HPDE6-E6E7 (cell line): ENCODE measurements at regions not wholly inside any gene's neighbourhood (a gene's known extent, or its start where the extent isn't known, plus 50 kb on each side); places are given as distances from the start of the nearest gene placed in this dataset.
"Not testable (repeated sequence)": the region's sequence is repeated elsewhere in the genome, so short reads cannot be mapped to it uniquely, and the experiment has no call there.

Experiments
- DNase-seq: peaks from one replicate; pipeline ENCODE4 v3.0.0; 2011; ENCODE audit warnings: missing footprints; ENCODE audit errors: extremely low spot score

- DNase-seq, result no peak
Measured at GRCh38 chr17:21517538-21518293, 141.6 kb downstream of the KCNJ12 start.

DNA sequence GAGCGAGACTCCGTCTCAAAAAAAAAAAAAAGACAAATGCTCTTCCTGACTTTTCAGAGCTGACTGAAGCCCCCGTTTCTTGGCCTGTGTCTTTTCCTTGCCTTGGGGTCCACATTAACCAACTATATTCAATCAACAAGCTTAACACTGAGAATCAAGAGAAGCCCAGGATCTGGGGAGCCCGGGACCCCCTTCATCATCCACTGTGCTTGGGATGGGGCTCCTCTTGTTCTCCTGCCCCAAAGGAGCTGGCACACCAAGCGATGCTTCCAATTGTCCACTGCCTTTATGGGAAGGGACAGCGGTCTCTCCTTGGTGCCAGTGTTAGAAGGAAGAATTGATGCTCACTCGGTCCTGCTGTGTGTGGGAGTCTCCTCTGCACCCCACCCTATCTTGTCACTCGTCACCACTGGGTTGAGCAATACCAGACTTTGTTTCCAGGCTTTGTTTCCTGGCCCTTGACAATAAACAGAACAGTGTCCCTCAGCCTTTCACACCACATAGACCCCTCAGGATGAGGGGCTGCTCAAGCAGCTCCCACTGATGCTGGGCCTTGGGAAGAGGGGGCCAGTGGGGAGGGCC lies 146.7 kb downstream of the KCNJ12 start:
- DNase-seq, result no peak

GRCh38 chr17:21523497-21524210 lies 147.5 kb downstream of the KCNJ12 start:
- DNase-seq, result no peak

DNA sequence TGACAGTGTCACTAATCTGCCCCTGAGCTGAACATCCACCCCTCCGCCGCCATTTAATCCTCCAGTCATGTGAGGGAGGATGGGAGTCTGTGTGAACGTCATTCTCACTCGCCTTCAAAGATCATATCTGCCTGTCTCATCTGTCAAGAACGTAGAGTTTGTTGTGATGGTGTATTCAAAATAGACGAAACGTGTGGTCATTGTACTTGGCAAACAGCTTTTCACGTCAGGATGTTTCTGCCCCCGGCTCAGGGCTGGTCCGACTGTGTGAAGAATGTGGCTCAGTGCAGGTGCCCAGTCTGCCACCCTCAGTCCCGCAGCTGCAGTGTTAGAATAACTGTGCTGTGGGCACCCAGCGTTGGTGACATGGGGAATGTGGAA lies 148.0 kb downstream of the KCNJ12 start:
- DNase-seq, result no peak

DNA sequence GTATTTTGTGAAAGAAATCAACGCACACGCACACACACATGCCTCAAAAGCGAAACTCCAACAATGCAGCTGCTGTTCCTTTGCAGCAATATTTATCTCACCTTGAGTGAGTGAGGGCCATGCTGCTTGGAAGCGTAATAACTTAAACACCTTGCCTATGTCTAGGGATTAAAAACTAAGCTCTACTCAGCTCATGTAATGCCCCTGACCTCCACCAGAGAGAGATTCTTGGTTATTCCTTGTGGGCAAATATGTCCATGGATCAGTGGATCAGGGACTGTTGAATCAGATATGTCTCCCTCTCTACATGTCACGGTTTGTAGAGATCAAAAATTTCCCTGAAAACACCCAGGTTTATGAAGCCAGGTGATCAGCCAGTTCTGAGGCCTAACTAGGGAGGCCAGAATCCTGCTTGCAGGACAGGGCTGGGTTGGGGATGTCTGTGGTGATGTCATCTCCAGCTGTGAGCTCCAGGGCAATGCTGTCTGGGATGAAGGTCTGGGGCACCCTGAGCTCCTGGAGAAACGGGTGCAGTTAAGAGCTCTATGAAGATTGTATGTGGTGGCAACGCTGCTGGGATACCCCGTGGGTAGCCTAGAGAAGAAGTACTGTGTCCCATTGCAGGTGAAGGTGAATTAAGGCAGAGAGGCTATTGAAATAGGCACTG lies 149.4 kb downstream of the KCNJ12 start:
- no peak for DNase-seq

- DNase-seq, result no peak
Measured at GRCh38 chr17:21528031-21528695, 152.0 kb downstream of the KCNJ12 start.

- no peak for DNase-seq
Measured at GRCh38 chr17:21530311-21530710, 154.2 kb downstream of the KCNJ12 start.

DNA sequence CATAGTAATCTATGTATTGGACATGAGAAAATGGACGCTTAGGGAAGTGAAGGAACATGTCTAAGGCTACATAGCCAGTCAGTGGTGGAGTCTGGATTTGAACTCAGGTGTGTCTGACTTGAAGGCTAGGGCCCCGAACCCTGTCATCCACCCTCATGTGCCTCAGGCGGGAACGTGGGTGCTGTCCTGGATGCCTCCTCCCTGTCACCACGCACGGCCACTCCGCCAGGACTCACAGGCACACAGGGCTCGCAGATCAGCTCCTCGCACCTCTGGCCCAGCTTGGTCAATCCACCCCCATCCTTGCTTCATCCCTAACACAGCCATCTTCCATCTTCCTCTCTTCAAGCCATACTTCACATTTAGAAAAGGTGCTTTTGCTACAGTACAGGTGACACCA lies 154.7 kb downstream of the KCNJ12 start:
- no peak for DNase-seq

- no peak for DNase-seq
Measured at GRCh38 chr17:21532763-21533385, 156.7 kb downstream of the KCNJ12 start.

GRCh38 chr17:21535686-21536375 lies 156.5 kb upstream of the KCNJ18 start:
- no peak for DNase-seq

GRCh38 chr17:21537302-21537701 lies 155.0 kb upstream of the KCNJ18 start:
- no peak for DNase-seq

DNA sequence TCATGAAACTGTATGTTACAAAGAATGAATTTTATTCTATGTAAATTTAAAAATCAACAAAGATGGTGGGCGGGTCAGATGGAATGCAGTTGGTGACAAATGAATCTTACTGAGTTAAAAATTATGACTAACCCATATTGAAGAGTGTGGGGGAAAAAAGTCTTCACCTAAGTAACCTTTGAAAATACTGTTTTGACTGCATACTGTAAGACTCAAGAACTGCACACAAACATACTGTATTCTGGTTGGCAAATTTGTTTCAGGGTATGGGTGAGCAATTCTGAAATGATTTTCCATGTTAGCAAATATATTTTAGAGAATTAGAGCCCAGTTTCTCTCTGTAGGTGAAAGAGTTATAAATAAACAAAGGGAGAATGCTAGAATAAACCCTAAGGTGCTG lies 153.7 kb upstream of the KCNJ18 start:
- DNase-seq, result no peak

- DNase-seq, result no peak
Measured at GRCh38 chr17:21539146-21539545, 153.2 kb upstream of the KCNJ18 start.

- no peak for DNase-seq
Measured at GRCh38 chr17:21540502-21540901, 151.8 kb upstream of the KCNJ18 start.

DNA sequence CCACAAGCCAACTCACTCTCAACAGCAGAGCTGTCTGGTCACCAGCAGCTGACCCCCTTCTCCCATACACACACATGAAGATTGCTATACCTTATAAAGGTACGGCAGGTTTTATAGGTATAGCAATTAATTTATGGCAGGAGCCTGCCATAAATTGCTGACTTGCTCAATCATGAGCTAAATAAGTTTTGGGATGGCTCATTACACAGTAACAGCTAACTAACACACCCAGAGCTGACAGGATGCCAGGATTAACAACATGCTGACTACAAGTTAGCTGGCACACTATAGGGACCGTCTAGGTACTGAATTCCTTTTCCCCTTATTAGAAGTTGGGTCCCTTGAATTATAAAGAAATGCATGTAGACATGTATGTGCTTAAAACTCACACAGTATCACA lies 150.3 kb upstream of the KCNJ18 start:
- no peak for DNase-seq

DNA sequence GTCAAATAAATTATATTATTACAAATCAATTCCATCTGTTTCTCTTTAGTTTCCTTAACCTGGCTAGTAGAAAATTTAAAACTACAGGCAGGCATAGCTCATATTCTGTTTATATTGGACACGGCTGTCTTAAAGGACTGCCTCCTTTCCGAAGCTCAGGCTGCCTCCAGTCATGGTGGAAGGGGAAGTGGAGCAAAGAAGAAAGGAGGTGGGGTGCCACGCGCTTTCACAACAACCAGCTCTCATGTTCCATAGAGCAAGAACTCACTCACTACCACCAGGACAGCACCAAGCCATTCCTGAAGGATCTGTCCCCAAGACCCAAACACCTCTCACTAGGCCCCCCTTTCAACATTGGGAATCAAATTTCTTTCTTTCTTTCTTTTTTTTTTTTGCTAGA lies 149.3 kb upstream of the KCNJ18 start:
- no peak for DNase-seq

DNA sequence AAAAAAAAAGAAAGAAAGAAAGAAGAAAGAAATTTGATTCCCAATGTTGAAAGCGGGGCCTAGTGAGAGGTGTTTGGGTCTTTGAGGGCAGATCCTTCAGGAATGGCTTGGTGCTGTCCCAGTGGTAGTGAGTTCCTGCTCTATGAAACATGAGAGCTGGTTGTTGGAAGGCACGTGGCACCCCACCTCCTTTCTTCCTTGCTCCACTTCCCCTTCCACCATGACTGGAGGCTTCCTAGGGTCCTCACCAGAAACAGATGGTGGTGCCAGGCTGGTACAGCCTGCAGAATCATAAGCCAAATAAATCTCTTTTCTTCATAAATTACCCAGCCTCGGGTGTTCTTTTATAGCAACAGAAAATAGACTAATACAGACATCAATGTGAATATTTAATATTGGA lies 147.3 kb upstream of the KCNJ18 start:
- no peak for DNase-seq

- DNase-seq, result no peak
Measured at GRCh38 chr17:21548236-21548635, 144.1 kb upstream of the KCNJ18 start.

GRCh38 chr17:21549107-21549687 lies 143.1 kb upstream of the KCNJ18 start:
- no peak for DNase-seq

DNA sequence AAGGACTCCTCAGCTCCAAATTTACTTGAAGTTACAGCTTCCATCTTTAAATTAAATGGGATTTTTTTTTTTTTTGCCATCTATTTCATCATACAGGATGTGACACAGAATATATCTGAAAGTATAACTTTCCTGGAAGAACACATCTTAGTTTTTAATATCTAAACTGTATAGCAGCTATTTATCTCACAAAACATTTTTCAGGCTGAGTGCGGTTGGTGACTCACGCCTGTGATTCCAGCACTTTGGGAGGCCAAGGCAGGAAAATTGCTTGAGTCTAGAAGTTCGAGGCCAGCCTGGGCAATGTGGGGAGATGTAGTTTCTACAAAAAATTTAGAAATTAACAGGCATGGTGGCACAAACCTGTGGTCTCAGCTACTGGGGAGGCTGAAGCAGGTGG lies 142.3 kb upstream of the KCNJ18 start:
- DNase-seq, result not testable (repeated sequence)
